ENCODE measurements at regions not wholly inside any gene's neighbourhood (a gene's known extent, or its start where the extent isn't known, plus 50 kb on each side); places are given as distances from the start of the nearest gene placed in this dataset.

- ATAC-seq: no peak
Observed at GRCh38 chr3:153314038-153314437, 152.0 kb downstream of the RAP2B start.

GRCh38 chr3:153315781-153316180 lies 153.8 kb downstream of the RAP2B start:
- no peak for ATAC-seq

- ATAC-seq: no peak
Observed at GRCh38 chr3:153319705-153320554, 157.9 kb downstream of the RAP2B start.

- no peak for ATAC-seq
Observed at GRCh38 chr3:153320585-153321128, 158.6 kb downstream of the RAP2B start.

- no peak for ATAC-seq
Observed at GRCh38 chr3:153328690-153329089, 166.7 kb downstream of the RAP2B start.

GRCh38 chr3:153330901-153331300 lies 168.9 kb downstream of the RAP2B start:
- ATAC-seq: no peak

GRCh38 chr3:153331676-153332075 lies 169.7 kb downstream of the RAP2B start:
- no peak for ATAC-seq

- ATAC-seq: no peak
Observed at GRCh38 chr3:153334558-153334957, 172.5 kb downstream of the RAP2B start.

- ATAC-seq: no peak
Observed at GRCh38 chr3:153337369-153337768, 175.3 kb downstream of the RAP2B start.

GRCh38 chr3:153338487-153338886 lies 176.5 kb downstream of the RAP2B start:
- no peak for ATAC-seq

- no peak for ATAC-seq
Observed at GRCh38 chr3:153339065-153339464, 177.0 kb downstream of the RAP2B start.

- no peak for ATAC-seq
Observed at GRCh38 chr3:153343988-153344782, 182.2 kb downstream of the RAP2B start.

GRCh38 chr3:153348457-153349107 lies 186.6 kb downstream of the RAP2B start:
- ATAC-seq: no peak

- no peak for ATAC-seq
Observed at GRCh38 chr3:153349108-153349499, 187.1 kb downstream of the RAP2B start.

- ATAC-seq: no peak
Observed at GRCh38 chr3:153350420-153350819, 188.4 kb downstream of the RAP2B start.

- no peak for ATAC-seq
Observed at GRCh38 chr3:153354641-153355040, 192.6 kb downstream of the RAP2B start.

- no peak for ATAC-seq
Observed at GRCh38 chr3:153355559-153355958, 193.5 kb downstream of the RAP2B start.

- ATAC-seq: no peak
Observed at GRCh38 chr3:153356908-153357307, 194.9 kb downstream of the RAP2B start.

- no peak for ATAC-seq
Observed at GRCh38 chr3:153357436-153357835, 195.4 kb downstream of the RAP2B start.

GRCh38 chr3:153369561-153370374 lies 207.7 kb downstream of the RAP2B start:
- ATAC-seq: no peak

- no peak for ATAC-seq
Observed at GRCh38 chr3:153370680-153371079, 208.7 kb downstream of the RAP2B start.

- ATAC-seq: no peak
Observed at GRCh38 chr3:153372326-153372725, 210.3 kb downstream of the RAP2B start.

Data from activated CD4-positive, CD25-positive, alpha-beta regulatory T cell treated with anti-CD3 and anti-CD28 coated beads, Interleukin-2, amount 50 U/mL, for 24 hours (primary cell).